Endodermal cell (in vitro differentiated cells): ENCODE measurements at regions not wholly inside any gene's neighbourhood (a gene's known extent, or its start where the extent isn't known, plus 50 kb on each side); places are given as distances from the start of the nearest gene placed in this dataset.

ENCODE experiments used
- DNase-seq: peaks from one replicate; pipeline ENCODE4 v3.0.0-alpha.2; 2017
- H3K27ac ChIP-seq: 2 replicates; pipeline ENCODE4 v1.5.1; 2013; ENCODE audit warnings: mild to moderate bottlenecking, low read depth, low read length, moderate library complexity
- H3K27me3 ChIP-seq: 2 replicates; pipeline ENCODE4 v1.6.1; 2013; ENCODE audit warnings: mild to moderate bottlenecking, low read length, moderate library complexity; ENCODE audit not compliant: insufficient read depth, control insufficient read depth, poor library complexity, severe bottlenecking
- H3K36me3 ChIP-seq: 2 replicates; pipeline ENCODE4 v1.7.0; 2013; ENCODE audit warnings: mild to moderate bottlenecking, low read length, moderate library complexity; ENCODE audit not compliant: control insufficient read depth, insufficient read depth
- H3K4me1 ChIP-seq: one replicate; pipeline ENCODE4 v1.7.0; 2013; ENCODE audit warnings: low read length; ENCODE audit not compliant: control insufficient read depth, insufficient read depth
- H3K4me3 ChIP-seq: 2 replicates; pipeline ENCODE4 v1.5.1; 2013; ENCODE audit warnings: mild to moderate bottlenecking, low read length, moderate library complexity
- H3K9ac ChIP-seq: 2 replicates; pipeline ENCODE4 v1.6.1; 2013; ENCODE audit warnings: mild to moderate bottlenecking, low read length, moderate library complexity; ENCODE audit not compliant: poor library complexity, severe bottlenecking; ENCODE audit errors: extremely low read depth
- H3K9me3 ChIP-seq: 2 replicates; pipeline ENCODE4 v1.6.1; 2013; ENCODE audit warnings: mild to moderate bottlenecking, low read length, moderate library complexity; ENCODE audit not compliant: control insufficient read depth
- H3K27ac Mint-ChIP-seq: 2 replicates; pipeline ENCODE4 v1.8.0; 2020; ENCODE audit warnings: mixed read lengths
- H3K27me3 Mint-ChIP-seq: 2 replicates; pipeline ENCODE4 v1.8.0; 2021; ENCODE audit warnings: mild to moderate bottlenecking, mixed read lengths; ENCODE audit not compliant: insufficient read depth
- H3K36me3 Mint-ChIP-seq: 2 replicates; pipeline ENCODE4 v1.8.0; 2020; ENCODE audit warnings: low read depth, mixed read lengths
- H3K4me1 Mint-ChIP-seq: 2 replicates; pipeline ENCODE4 v1.8.0; 2020; ENCODE audit warnings: mixed read lengths
- H3K4me3 Mint-ChIP-seq: 2 replicates; pipeline ENCODE4 v1.8.0; 2020; ENCODE audit warnings: mild to moderate bottlenecking, moderate library complexity, mixed read lengths
- H3K9me3 Mint-ChIP-seq: 2 replicates; pipeline ENCODE4 v1.8.0; 2020; ENCODE audit warnings: mild to moderate bottlenecking, mixed read lengths
- CTCF ChIP-seq: fragments of 200-600 bp; sonication (generic); conservative IDR thresholded peaks from 2 replicates; pipeline ENCODE4 v1.5.0; 2021; ENCODE audit warnings: antibody characterized with exemption, mild to moderate bottlenecking
- WGBS, 2 experiments: methylation state at CpG; one replicate each; pipeline versions ENCODE4 v1.1.5 to v1.1.7; 2013; ENCODE audit warnings: missing lambda C conversion rate in 2 of 2, mixed read lengths in 1 of 2; ENCODE audit not compliant: insufficient coverage in 1 of 2, insufficient read length in 1 of 2; 5-methylcytosine and 5-hydroxymethylcytosine counted together

GRCh38 chrX:8067754-8068462 lies 103.2 kb downstream of the VCX2 start:
- no peaks in the 10 kb centered on the region for H3K4me1 Mint-ChIP-seq
- WGBS, 2 experiments = 91 to 100% methylated on average over 1 to 8 of the region's 8 CpGs
- H3K27ac Mint-ChIP-seq = no peak overlapping the region

GRCh38 chrX:8052909-8053308 lies 118.2 kb downstream of the VCX2 start:
- 95 to 100% methylated on average over 1 to 2 of the region's 2 CpGs for WGBS, 2 experiments
- Mint-ChIP-seq H3K4me3 (no peak overlapping the region), H3K9me3 (no peaks in the 10 kb centered on the region), H3K27me3 (no peaks in the 10 kb centered on the region), H3K27ac (no peak overlapping the region), H3K36me3 (no peaks in the 10 kb centered on the region), H3K4me1 (peaks cover 4% of the 10 kb centered on the region)
- Histone ChIP-seq H3K9ac (no peak overlapping the region), H3K27ac (no peak overlapping the region), H3K36me3 (no peaks in the 10 kb centered on the region), H3K4me1 (no peaks in the 10 kb centered on the region), H3K27me3 (no peaks in the 10 kb centered on the region), H3K9me3 (no peaks in the 10 kb centered on the region), H3K4me3 (no peak overlapping the region)
- TF ChIP-seq CTCF = no peak
- no peak for DNase-seq

More at GRCh38 chrX:8067754-8068462, 103.2 kb downstream of the VCX2 start:
- TF ChIP-seq CTCF = no peak
- no peaks in the 10 kb centered on the region for H3K4me1 ChIP-seq
- Mint-ChIP-seq H3K27me3 (peaks cover 2% of the 10 kb centered on the region), H3K9me3 (no peaks in the 10 kb centered on the region), H3K36me3 (no peaks in the 10 kb centered on the region), H3K4me3 (no peak overlapping the region)
- no peak overlapping the region for H3K27ac ChIP-seq
- no peaks in the 10 kb centered on the region for H3K36me3 ChIP-seq
- H3K4me3 ChIP-seq = no peak overlapping the region
- no peak overlapping the region for H3K9ac ChIP-seq
- no peaks in the 10 kb centered on the region for H3K27me3 ChIP-seq
- no peaks in the 10 kb centered on the region for H3K9me3 ChIP-seq
- no peak for DNase-seq

GRCh38 chrX:8049827-8050226 lies 121.2 kb downstream of the VCX2 start:
- Mint-ChIP-seq H3K27ac (no peak overlapping the region), H3K4me1 (peaks cover 4% of the 10 kb centered on the region), H3K9me3 (no peaks in the 10 kb centered on the region), H3K27me3 (no peaks in the 10 kb centered on the region), H3K4me3 (no peak overlapping the region), H3K36me3 (no peaks in the 10 kb centered on the region)
- Histone ChIP-seq H3K4me1 (no peaks in the 10 kb centered on the region), H3K9me3 (no peaks in the 10 kb centered on the region), H3K9ac (no peak overlapping the region), H3K27me3 (no peaks in the 10 kb centered on the region), H3K36me3 (no peaks in the 10 kb centered on the region), H3K4me3 (no peak overlapping the region), H3K27ac (no peak overlapping the region)
- no peak for TF ChIP-seq CTCF
- 93% methylated on average over 3 of the region's 3 CpGs; no CpG with 5 or more reads in 1 of the 2 experiments for WGBS, 2 experiments
- DNase-seq = no peak
